MCF 10A (cell line): ENCODE measurements at regions not wholly inside any gene's neighbourhood (a gene's known extent, or its start where the extent isn't known, plus 50 kb on each side); places are given as distances from the start of the nearest gene placed in this dataset.
A peak's percentile ranks its signal among the peaks of the same experiment; 100 is the strongest.

Source experiments
- BruUV-seq: library from RNA; stranded (reverse); fragments of 400-500 nt; replicated peaks from 2 replicates; lab custom pipeline; 2021; lab: Mats Ljungman, UMichigan
- CTCF ChIA-PET: fragments of 300-600 bp; sonication (Branson Sonifier 250); formaldehyde crosslinking; extraction: SDS; loops from one replicate; lab custom pipeline; 2021; ENCODE audit warnings: antibody characterized with exemption, inconsistent platforms; lab: Yijun Ruan, JAX
- POLR2A ChIA-PET: fragments of 300-600, 350-650 bp; sonication (Branson Sonifier 250); formaldehyde crosslinking; extraction: SDS; loops from one replicate; lab custom pipeline; 2020; ENCODE audit warnings: antibody characterized with exemption, inconsistent platforms; lab: Yijun Ruan, JAX
- DNase-seq: peaks from one replicate; pipeline ENCODE4 v3.0.0-alpha.2; 2018; ENCODE audit not compliant: unreplicated experiment
- H3K27ac Mint-ChIP-seq: one replicate; pipeline ENCODE4 v1.8.0; 2022; ENCODE audit warnings: mild to moderate bottlenecking, low read depth, mixed read lengths; ENCODE audit not compliant: unreplicated experiment
- H3K27me3 Mint-ChIP-seq: one replicate; pipeline ENCODE4 v1.8.0; 2022; ENCODE audit warnings: mixed read lengths; ENCODE audit not compliant: insufficient read depth, unreplicated experiment
- H3K36me3 Mint-ChIP-seq: one replicate; pipeline ENCODE4 v1.8.0; 2022; ENCODE audit warnings: mild to moderate bottlenecking, moderate library complexity, mixed read lengths; ENCODE audit not compliant: insufficient read depth, unreplicated experiment
- H3K4me1 Mint-ChIP-seq: one replicate; pipeline ENCODE4 v1.8.0; 2022; ENCODE audit warnings: mixed read lengths; ENCODE audit not compliant: insufficient read depth, unreplicated experiment
- H3K4me3 Mint-ChIP-seq: one replicate; pipeline ENCODE4 v1.8.0; 2022; ENCODE audit warnings: mild to moderate bottlenecking, moderate library complexity, mixed read lengths; ENCODE audit not compliant: unreplicated experiment
- H3K9me3 Mint-ChIP-seq: one replicate; pipeline ENCODE4 v1.8.0; 2022; ENCODE audit warnings: mixed read lengths; ENCODE audit not compliant: unreplicated experiment
- intact Hi-C: fragments of 100-400 bp; cut with micrococcal nuclease; formaldehyde crosslinking; loops from 2 replicates; pipeline ENCODE4 v1.14.1; 2022
- TF ChIP-seq, protein P1 (sequence below): fragments of 200-600 bp; IDR thresholded peaks from one replicate; pipeline ENCODE4 v1.8.0; 2022; ENCODE audit warnings: antibody characterized with exemption, mild to moderate bottlenecking; ENCODE audit not compliant: unreplicated experiment

GRCh38 chr2:128631698-128632500 is 313.2 kb upstream of the HS6ST1 start:
- TF ChIP-seq, protein P1, sequence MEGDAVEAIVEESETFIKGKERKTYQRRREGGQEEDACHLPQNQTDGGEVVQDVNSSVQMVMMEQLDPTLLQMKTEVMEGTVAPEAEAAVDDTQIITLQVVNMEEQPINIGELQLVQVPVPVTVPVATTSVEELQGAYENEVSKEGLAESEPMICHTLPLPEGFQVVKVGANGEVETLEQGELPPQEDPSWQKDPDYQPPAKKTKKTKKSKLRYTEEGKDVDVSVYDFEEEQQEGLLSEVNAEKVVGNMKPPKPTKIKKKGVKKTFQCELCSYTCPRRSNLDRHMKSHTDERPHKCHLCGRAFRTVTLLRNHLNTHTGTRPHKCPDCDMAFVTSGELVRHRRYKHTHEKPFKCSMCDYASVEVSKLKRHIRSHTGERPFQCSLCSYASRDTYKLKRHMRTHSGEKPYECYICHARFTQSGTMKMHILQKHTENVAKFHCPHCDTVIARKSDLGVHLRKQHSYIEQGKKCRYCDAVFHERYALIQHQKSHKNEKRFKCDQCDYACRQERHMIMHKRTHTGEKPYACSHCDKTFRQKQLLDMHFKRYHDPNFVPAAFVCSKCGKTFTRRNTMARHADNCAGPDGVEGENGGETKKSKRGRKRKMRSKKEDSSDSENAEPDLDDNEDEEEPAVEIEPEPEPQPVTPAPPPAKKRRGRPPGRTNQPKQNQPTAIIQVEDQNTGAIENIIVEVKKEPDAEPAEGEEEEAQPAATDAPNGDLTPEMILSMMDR: no peak
- H3K4me3 Mint-ChIP-seq: no peak overlapping the region
- peaks cover 11% of the 10 kb centered on the region for H3K27me3 Mint-ChIP-seq
- CTCF ChIA-PET: interaction anchor here (0.6 kb wide), 1 partner anchor 73 kb away, joined by 3 read pairs; no protein-coding TSS in a partner anchor
- no TSS peak for BruUV-seq
- H3K9me3 Mint-ChIP-seq: no peaks in the 10 kb centered on the region
- intact Hi-C loops: no loop called here
- H3K27ac Mint-ChIP-seq: no peak overlapping the region
- H3K36me3 Mint-ChIP-seq: no peaks in the 10 kb centered on the region
- no peaks in the 10 kb centered on the region for H3K4me1 Mint-ChIP-seq
- POLR2A ChIA-PET: no interaction called here
- no peak for DNase-seq

DNA sequence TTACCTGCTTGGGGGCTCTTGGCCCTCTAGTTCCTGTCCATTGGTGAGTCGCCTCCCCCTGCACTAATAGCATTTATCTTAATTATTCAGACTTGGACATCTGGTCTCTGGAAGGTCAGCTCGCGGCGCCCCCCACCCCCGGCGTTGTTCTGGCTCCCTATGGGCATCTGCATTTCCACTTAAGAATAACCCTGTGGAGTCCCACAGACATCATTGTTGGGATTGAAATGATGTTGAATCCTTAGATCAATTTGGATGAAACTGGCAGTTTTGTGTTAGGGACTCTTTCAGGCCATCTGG is 313.8 kb upstream of the HS6ST1 start:
- ChIA-PET CTCF (no interaction called here), POLR2A (no interaction called here)
- TF ChIP-seq, protein P1: no peak
- Mint-ChIP-seq H3K36me3 (no peaks in the 10 kb centered on the region), H3K4me3 (no peak overlapping the region), H3K27ac (no peak overlapping the region), H3K27me3 (peaks cover 11% of the 10 kb centered on the region), H3K9me3 (no peaks in the 10 kb centered on the region), H3K4me1 (no peaks in the 10 kb centered on the region)
- intact Hi-C loops: no loop called here
- BruUV-seq: no TSS peak
- DNase-seq: no peak

DNA sequence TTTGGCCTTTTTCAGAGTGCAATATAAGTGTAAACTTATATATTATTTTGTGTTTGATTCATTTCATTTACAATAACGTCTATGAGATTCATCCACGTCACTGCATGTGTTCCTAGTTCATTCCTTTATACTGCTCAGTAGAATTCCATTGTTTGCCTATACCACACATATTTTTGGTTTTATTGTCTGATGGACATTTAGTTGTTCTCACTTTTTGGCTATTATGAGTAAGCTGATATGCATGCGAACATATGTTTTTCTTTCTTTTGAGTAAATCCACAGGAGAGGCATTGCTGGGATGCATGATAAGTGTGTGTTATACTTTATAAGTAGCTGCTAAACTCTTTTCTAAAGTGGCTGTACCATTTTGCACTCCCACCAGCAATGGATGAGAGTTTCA is 314.8 kb upstream of the HS6ST1 start:
- TF ChIP-seq, protein P1: no peak
- intact Hi-C loops: no loop called here
- H3K27ac Mint-ChIP-seq: no peak overlapping the region
- ChIA-PET POLR2A (no interaction called here), CTCF (no interaction called here)
- no peak overlapping the region for H3K4me3 Mint-ChIP-seq
- DNase-seq: peak; percentile 8
- no TSS peak for BruUV-seq
- H3K4me1 Mint-ChIP-seq: no peaks in the 10 kb centered on the region
- H3K27me3 Mint-ChIP-seq: peaks cover 11% of the 10 kb centered on the region
- no peaks in the 10 kb centered on the region for H3K36me3 Mint-ChIP-seq
- no peaks in the 10 kb centered on the region for H3K9me3 Mint-ChIP-seq

- ChIA-PET CTCF (interaction anchor here (0.6 kb wide), 1 partner anchor 11 kb away, joined by 3 read pairs; no protein-coding TSS in a partner anchor), POLR2A (no interaction called here)
- TF ChIP-seq, protein P1: no peak
- no peaks in the 10 kb centered on the region for H3K4me1 Mint-ChIP-seq
- DNase-seq: peak; percentile 33
- H3K36me3 Mint-ChIP-seq: no peaks in the 10 kb centered on the region
- H3K27ac Mint-ChIP-seq: no peak overlapping the region
- peaks cover 11% of the 10 kb centered on the region for H3K27me3 Mint-ChIP-seq
- no peaks in the 10 kb centered on the region for H3K9me3 Mint-ChIP-seq
- intact Hi-C loops: no loop called here
- no peak overlapping the region for H3K4me3 Mint-ChIP-seq
- BruUV-seq: no TSS peak
Measured at GRCh38 chr2:128635361-128635900, 316.8 kb upstream of the HS6ST1 start.
